MM.1S (cell line): ENCODE measurements at regions not wholly inside any gene's neighbourhood (a gene's known extent, or its start where the extent isn't known, plus 50 kb on each side); places are given as distances from the start of the nearest gene placed in this dataset.

ENCODE experiments used
- DNase-seq: peaks from one replicate; pipeline ENCODE4 v3.0.0-alpha.2; 2015
- H2AFZ ChIP-seq: fragments of 300-600 bp; sonication (generic); 2 replicates; pipeline ENCODE4 v1.6.0; 2016; ENCODE audit warnings: antibody characterized with exemption, low read length
- H3F3A ChIP-seq: fragments of 300-600 bp; sonication (generic); 2 replicates; pipeline ENCODE4 v1.6.1; 2016; ENCODE audit warnings: mild to moderate bottlenecking, antibody characterized with exemption, low read length, moderate library complexity, mixed read lengths; ENCODE audit not compliant: insufficient read depth
- H3K27ac ChIP-seq: fragments of 300-600 bp; sonication (generic); 2 replicates; pipeline ENCODE4 v1.5.1; 2016; ENCODE audit warnings: mild to moderate bottlenecking, low read length
- H3K27me3 ChIP-seq: fragments of 300-600 bp; sonication (generic); replicated peaks from 2 replicates; pipeline ENCODE4 v1.6.0; 2016; ENCODE audit warnings: low read length; ENCODE audit not compliant: insufficient read depth
- H3K36me3 ChIP-seq: fragments of 300-600 bp; sonication (generic); replicated peaks from 2 replicates; pipeline ENCODE4 v1.6.1; 2016; ENCODE audit warnings: mild to moderate bottlenecking, low read length, mixed read lengths; ENCODE audit not compliant: insufficient read depth
- H3K4me1 ChIP-seq: fragments of 300-600 bp; sonication (generic); 2 replicates; pipeline ENCODE4 v1.6.1; 2016; ENCODE audit warnings: low read length, mixed read lengths
- H3K4me2 ChIP-seq: fragments of 300-600 bp; sonication (generic); 2 replicates; pipeline ENCODE4 v1.6.0; 2016; ENCODE audit warnings: low read depth, low read length
- H3K4me3 ChIP-seq: fragments of 300-600 bp; sonication (generic); 2 replicates; pipeline ENCODE4 v1.5.1; 2016; ENCODE audit warnings: low read length, mixed read lengths
- H3K79me2 ChIP-seq: fragments of 300-600 bp; sonication (generic); 2 replicates; pipeline ENCODE4 v1.6.1; 2016; ENCODE audit warnings: mixed run types, low read length, mixed read lengths
- H3K9ac ChIP-seq: fragments of 300-600 bp; sonication (generic); 2 replicates; pipeline ENCODE4 v1.6.1; 2016; ENCODE audit warnings: low read length, mixed read lengths
- H3K9me2 ChIP-seq: fragments of 300-600 bp; sonication (generic); replicated peaks from 2 replicates; pipeline ENCODE4 v1.6.1; 2016; ENCODE audit warnings: mild to moderate bottlenecking, low read length, mixed read lengths; ENCODE audit not compliant: insufficient read depth
- H3K9me3 ChIP-seq: fragments of 300-600 bp; sonication (generic); replicated peaks from 2 replicates; pipeline ENCODE4 v1.6.1; 2016; ENCODE audit warnings: mild to moderate bottlenecking, low read length, mixed read lengths; ENCODE audit not compliant: insufficient read depth
- H4K20me1 ChIP-seq: fragments of 300-600 bp; sonication (generic); 2 replicates; pipeline ENCODE4 v1.6.1; 2016; ENCODE audit warnings: mild to moderate bottlenecking, low read length, moderate library complexity, mixed read lengths; ENCODE audit not compliant: insufficient read depth
- EZH2 ChIP-seq: fragments of 300-600 bp; sonication (generic); optimal IDR thresholded peaks from 2 replicates; pipeline ENCODE3; 2017; ENCODE audit warnings: low read depth, mild to moderate bottlenecking, antibody characterized with exemption, low read length, mixed read lengths
- EZH2phosphoT487 ChIP-seq: fragments of 300-600 bp; sonication (generic); IDR thresholded peaks from 2 replicates; pipeline ENCODE4 v1.6.1; 2018; ENCODE audit warnings: antibody characterized with exemption, low read length
- TF ChIP-seq, protein P1 (sequence below): fragments of 300-600 bp; sonication (generic); IDR thresholded peaks from 2 replicates; pipeline ENCODE4 v1.5.1; 2016; ENCODE audit warnings: antibody characterized with exemption, low read length, mixed read lengths

DNA sequence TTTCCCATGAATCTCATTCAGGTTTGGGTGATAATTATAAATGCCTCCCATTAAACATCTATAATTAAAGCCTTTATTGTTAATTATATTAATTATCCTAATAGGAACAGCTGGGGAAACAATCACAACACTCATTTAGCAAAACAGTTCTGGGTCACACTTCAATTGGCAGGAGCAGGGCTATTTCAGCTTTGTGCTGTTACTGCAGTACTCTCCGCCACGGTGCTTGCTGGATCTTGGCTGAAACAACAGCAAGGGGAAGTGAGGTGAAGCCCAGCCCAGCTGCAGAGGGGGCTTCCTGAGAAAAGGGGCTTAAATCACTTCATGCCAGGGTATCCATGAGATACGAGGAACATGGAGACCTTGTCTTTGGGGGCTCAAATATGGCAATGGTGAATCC is 79.5 kb upstream of the SOX11 start:
- H3K9ac ChIP-seq, result no peak overlapping the region
- DNase-seq, result no peak
- no peak for TF ChIP-seq EZH2
- TF ChIP-seq, protein P1, sequence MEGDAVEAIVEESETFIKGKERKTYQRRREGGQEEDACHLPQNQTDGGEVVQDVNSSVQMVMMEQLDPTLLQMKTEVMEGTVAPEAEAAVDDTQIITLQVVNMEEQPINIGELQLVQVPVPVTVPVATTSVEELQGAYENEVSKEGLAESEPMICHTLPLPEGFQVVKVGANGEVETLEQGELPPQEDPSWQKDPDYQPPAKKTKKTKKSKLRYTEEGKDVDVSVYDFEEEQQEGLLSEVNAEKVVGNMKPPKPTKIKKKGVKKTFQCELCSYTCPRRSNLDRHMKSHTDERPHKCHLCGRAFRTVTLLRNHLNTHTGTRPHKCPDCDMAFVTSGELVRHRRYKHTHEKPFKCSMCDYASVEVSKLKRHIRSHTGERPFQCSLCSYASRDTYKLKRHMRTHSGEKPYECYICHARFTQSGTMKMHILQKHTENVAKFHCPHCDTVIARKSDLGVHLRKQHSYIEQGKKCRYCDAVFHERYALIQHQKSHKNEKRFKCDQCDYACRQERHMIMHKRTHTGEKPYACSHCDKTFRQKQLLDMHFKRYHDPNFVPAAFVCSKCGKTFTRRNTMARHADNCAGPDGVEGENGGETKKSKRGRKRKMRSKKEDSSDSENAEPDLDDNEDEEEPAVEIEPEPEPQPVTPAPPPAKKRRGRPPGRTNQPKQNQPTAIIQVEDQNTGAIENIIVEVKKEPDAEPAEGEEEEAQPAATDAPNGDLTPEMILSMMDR, result no peak
- no peak for TF ChIP-seq EZH2phosphoT487

DNA sequence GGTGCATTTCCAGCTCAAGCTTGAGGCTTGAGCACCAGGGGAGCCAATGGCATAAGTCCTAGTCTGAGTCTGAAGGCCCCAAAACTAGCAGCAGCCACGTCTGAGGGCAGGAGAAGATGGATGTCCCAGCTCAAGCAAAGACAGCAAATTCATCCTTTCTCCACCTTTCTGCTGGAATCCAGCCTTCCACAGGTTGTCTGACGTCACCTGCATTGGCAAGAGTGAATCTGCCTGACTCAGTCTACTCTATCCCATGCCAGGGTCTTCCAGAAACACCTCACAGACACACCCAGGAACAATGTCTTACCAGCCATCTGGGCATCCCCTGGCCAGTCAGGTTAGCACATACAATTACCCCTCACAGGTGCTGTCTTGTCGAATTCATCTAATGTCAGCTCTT is 76.2 kb upstream of the SOX11 start:
- H3K27me3 ChIP-seq, result no peaks in the 10 kb centered on the region
- no peaks in the 10 kb centered on the region for H3K36me3 ChIP-seq
- H3K4me1 ChIP-seq, result no peaks in the 10 kb centered on the region
- H3K4me2 ChIP-seq, result no peak overlapping the region
- H3K9ac ChIP-seq, result no peak overlapping the region
- H3K9me3 ChIP-seq, result no peaks in the 10 kb centered on the region
- no peaks in the 10 kb centered on the region for H3F3A ChIP-seq
- H2AFZ ChIP-seq, result no peak overlapping the region
- no peaks in the 10 kb centered on the region for H4K20me1 ChIP-seq
- no peaks in the 10 kb centered on the region for H3K79me2 ChIP-seq
- no peaks in the 10 kb centered on the region for H3K9me2 ChIP-seq
- H3K27ac ChIP-seq, result no peak overlapping the region
- TF ChIP-seq, protein P1, result no peak
- no peak for TF ChIP-seq EZH2
- no peak for TF ChIP-seq EZH2phosphoT487
- no peak for DNase-seq
- H3K4me3 ChIP-seq, result no peak overlapping the region

More for the DNA sequence above, 79.5 kb upstream of the SOX11 start:
- Histone ChIP-seq H3K79me2 (no peaks in the 10 kb centered on the region), H3K27me3 (no peaks in the 10 kb centered on the region), H3K4me2 (no peak overlapping the region), H3K4me3 (no peak overlapping the region), H3K4me1 (no peaks in the 10 kb centered on the region), H3K9me2 (no peaks in the 10 kb centered on the region), H2AFZ (no peak overlapping the region), H3K27ac (no peak overlapping the region), H3K36me3 (no peaks in the 10 kb centered on the region), H4K20me1 (no peaks in the 10 kb centered on the region), H3K9me3 (no peaks in the 10 kb centered on the region), H3F3A (no peaks in the 10 kb centered on the region)

DNA sequence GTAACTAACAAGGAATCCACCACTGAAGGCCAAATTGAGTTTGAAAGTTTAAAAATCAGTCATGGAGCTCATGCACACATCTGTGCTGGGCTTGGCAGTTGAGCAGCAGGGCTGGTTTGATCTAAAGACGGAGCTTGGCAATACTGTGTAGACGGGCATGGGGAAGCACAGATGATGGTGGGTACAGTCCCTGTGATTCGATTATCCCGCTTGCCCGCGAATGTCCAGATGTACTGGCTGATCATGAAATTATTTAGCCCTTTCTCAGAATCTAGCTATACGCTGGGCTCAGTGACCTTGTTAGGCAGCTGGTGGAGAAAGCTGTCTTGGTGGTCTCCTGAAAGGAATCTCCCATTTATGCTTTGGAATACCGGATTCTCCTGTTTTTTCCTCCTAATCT is 74.8 kb upstream of the SOX11 start:
- Histone ChIP-seq H3K9ac (no peak overlapping the region), H2AFZ (no peak overlapping the region), H3K9me2 (no peaks in the 10 kb centered on the region), H3K4me1 (no peaks in the 10 kb centered on the region), H3K27me3 (no peaks in the 10 kb centered on the region), H3K4me3 (no peak overlapping the region), H4K20me1 (no peaks in the 10 kb centered on the region), H3K9me3 (no peaks in the 10 kb centered on the region), H3K79me2 (no peaks in the 10 kb centered on the region), H3K36me3 (no peaks in the 10 kb centered on the region), H3F3A (no peaks in the 10 kb centered on the region), H3K27ac (no peak overlapping the region), H3K4me2 (no peak overlapping the region)
- TF ChIP-seq EZH2phosphoT487, result no peak
- TF ChIP-seq, protein P1, result no peak
- no peak for TF ChIP-seq EZH2
- no peak for DNase-seq
